Mesodermal cell (in vitro differentiated cells): ENCODE measurements at regions not wholly inside any gene's neighbourhood (a gene's known extent, or its start where the extent isn't known, plus 50 kb on each side); places are given as distances from the start of the nearest gene placed in this dataset.

Experiments used
- H3K27ac ChIP-seq: 2 replicates; pipeline ENCODE4 v1.7.0; 2013; ENCODE audit warnings: mild to moderate bottlenecking, low read depth, low read length, moderate library complexity; ENCODE audit not compliant: severe bottlenecking
- H3K36me3 ChIP-seq: 2 replicates; pipeline ENCODE4 v1.7.1; 2013; ENCODE audit warnings: mild to moderate bottlenecking, low read length, moderate library complexity; ENCODE audit not compliant: control insufficient read depth, insufficient read depth
- H3K4me1 ChIP-seq: one replicate; pipeline ENCODE4 v1.7.1; 2013; ENCODE audit warnings: mild to moderate bottlenecking, low read length; ENCODE audit not compliant: insufficient read depth, control insufficient read depth, poor library complexity, severe bottlenecking
- H3K4me3 ChIP-seq: 2 replicates; pipeline ENCODE4 v1.7.0; 2013; ENCODE audit warnings: low read length, control low read depth, mild to moderate bottlenecking; ENCODE audit not compliant: insufficient read depth, poor library complexity, severe bottlenecking; ENCODE audit errors: extremely low read depth
- H3K9me3 ChIP-seq: 2 replicates; pipeline ENCODE4 v1.7.1; 2013; ENCODE audit warnings: mild to moderate bottlenecking, low read length, moderate library complexity; ENCODE audit not compliant: control insufficient read depth
- WGBS, 2 experiments: methylation state at CpG; one replicate each; pipeline ENCODE4 v1.1.5; 2013; ENCODE audit warnings: missing lambda C conversion rate in 2 of 2; ENCODE audit not compliant: insufficient coverage in 2 of 2; 5-methylcytosine and 5-hydroxymethylcytosine counted together

DNA sequence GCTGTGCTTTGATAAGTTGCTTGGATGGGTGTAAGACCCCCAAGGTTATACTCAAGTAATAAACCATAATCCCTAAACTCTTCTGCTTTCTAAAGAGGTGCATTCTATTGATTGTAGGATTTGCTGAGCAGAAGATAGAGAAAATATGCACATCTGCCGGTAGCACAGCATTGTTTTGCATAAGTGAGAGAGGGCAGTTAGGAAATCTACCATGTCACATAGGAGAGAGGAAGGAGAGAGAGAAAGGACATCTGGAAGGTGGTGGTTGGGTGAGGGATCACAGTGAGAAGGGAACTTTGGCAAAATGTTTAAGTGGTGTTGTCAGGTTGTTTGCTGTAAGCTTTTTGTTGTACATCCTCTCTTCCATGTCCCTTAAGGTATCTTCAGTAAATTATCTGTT, 73.6 kb upstream of the BDNF start:
- Histone ChIP-seq H3K9me3 (no peaks in the 10 kb centered on the region), H3K4me1 (no peaks in the 10 kb centered on the region), H3K4me3 (no peak overlapping the region), H3K36me3 (no peaks in the 10 kb centered on the region), H3K27ac (no peak overlapping the region)
- WGBS, 2 experiments = 62 to 82% methylated on average over 1 of the region's 1 CpG

DNA sequence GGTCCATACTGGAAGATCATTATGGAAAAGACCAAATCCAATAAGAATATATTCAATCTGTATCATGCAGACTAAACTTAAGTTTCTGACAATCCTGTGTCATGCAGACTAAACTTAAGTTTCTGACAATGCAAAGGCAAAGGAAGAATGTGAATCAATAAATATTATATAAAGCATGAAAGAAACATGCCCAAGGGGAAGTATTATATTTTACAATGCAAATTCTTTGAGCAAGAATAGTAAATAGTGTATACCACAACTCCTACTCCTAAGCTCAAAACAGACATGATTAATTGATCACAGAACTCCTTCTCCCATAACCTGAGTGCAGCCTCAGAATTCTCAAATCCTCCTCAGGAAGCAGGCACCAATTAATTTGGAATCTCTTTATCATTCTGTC, 71.3 kb upstream of the BDNF start:
- Histone ChIP-seq H3K4me1 (no peaks in the 10 kb centered on the region), H3K36me3 (no peaks in the 10 kb centered on the region), H3K9me3 (peaks cover 2% of the 10 kb centered on the region), H3K27ac (no peak overlapping the region), H3K4me3 (no peak overlapping the region)

DNA sequence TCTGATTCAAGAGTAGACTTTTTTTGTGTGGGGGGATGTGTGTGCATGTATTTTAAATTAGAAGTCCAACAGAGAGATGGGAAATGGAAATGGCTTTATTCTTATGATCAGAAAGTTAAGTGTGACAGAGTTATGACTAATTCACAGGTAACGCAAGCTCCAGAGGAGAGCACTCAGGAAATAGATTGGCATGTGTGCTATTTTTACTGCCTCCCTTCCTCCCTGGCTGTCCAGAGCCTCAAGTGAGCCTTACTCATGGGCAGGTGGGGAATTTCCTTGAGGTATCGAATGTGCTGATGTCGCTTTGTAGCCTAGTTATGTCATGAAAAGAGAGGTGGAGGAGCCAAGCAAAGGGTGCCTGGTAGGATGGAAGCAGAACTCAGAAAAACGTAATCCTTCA, 70.3 kb upstream of the BDNF start:
- peaks cover 2% of the 10 kb centered on the region for H3K9me3 ChIP-seq
- no peak overlapping the region for H3K27ac ChIP-seq
- no peaks in the 10 kb centered on the region for H3K36me3 ChIP-seq
- no peak overlapping the region for H3K4me3 ChIP-seq
- 86 to 90% methylated on average over 3 of the region's 4 CpGs for WGBS, 2 experiments
- H3K4me1 ChIP-seq = no peaks in the 10 kb centered on the region

DNA sequence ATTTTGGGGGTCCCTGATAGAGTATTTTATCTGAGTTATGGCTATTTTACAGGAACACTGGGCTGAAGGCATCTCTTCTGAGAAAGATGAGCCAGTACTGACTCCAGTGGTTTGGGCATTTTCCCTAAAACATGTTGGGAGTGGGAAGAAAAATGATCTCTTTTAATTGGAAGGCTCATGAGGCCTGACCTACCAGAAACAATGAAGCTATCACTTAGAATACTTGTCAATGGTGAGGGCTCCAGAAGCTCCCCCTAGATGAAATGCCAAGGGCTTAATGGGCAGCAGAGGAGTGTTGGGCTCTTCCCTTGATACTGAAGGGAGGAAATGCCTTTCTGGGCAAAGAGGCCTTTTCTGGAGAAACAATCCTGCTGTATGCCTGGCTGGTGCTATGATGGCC, 63.5 kb upstream of the BDNF start:
- no peak overlapping the region for H3K4me3 ChIP-seq
- H3K27ac ChIP-seq = no peak overlapping the region
- no peaks in the 10 kb centered on the region for H3K36me3 ChIP-seq
- no peaks in the 10 kb centered on the region for H3K4me1 ChIP-seq
- peaks cover 2% of the 10 kb centered on the region for H3K9me3 ChIP-seq

DNA sequence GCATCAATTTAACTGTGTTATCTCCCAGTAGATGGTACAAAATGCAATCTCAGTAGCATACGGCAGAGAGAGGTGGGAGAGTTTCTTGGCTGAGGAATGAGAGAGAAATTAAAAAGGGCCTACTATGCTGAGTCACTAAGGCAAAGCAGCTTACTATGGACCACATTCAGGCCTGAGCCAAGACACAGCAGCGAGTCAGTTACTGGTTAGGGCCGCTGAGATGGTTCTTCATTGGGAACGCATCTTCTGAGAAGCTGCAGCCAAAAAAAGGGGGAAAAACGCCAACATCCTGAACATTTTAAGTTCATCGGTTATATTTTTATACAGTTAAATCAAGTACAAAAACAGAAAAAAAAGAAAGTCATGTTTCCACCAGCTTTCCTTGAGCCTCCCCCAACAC, 61.1 kb upstream of the BDNF start:
- Histone ChIP-seq H3K36me3 (no peaks in the 10 kb centered on the region), H3K9me3 (no peaks in the 10 kb centered on the region), H3K27ac (no peak overlapping the region), H3K4me1 (no peaks in the 10 kb centered on the region), H3K4me3 (no peak overlapping the region)
- 93 to 94% methylated on average over 3 to 4 of the region's 6 CpGs for WGBS, 2 experiments

DNA sequence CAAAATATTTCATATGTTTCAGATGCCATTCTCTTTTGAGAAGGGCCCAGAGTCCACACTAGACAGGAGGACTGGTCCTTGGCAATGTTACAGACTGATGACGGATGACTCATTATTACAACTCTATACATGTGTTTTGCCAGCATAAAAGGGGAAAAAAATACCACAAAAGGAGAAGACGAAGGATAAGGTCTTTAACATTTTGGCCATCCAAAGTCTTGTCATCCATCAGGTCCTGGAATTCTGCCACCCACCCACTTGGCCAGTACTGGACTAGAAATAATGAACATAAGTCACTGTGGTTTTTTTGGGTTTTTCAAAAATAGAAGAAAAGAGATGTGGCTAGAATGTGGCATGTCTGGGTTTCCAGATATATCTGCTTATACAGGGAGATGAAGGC, 57.7 kb upstream of the BDNF start:
- no peak overlapping the region for H3K4me3 ChIP-seq
- no peak overlapping the region for H3K27ac ChIP-seq
- no peaks in the 10 kb centered on the region for H3K9me3 ChIP-seq
- no CpG with 5 or more reads among the region's 2 CpGs for WGBS, 2 experiments
- no peaks in the 10 kb centered on the region for H3K36me3 ChIP-seq
- H3K4me1 ChIP-seq = no peaks in the 10 kb centered on the region

- no peaks in the 10 kb centered on the region for H3K9me3 ChIP-seq
- H3K4me1 ChIP-seq = no peaks in the 10 kb centered on the region
- no peaks in the 10 kb centered on the region for H3K36me3 ChIP-seq
- no peak overlapping the region for H3K4me3 ChIP-seq
- 61 to 69% methylated on average over 7 to 9 of the region's 13 CpGs for WGBS, 2 experiments
- no peak overlapping the region for H3K27ac ChIP-seq
Measured at GRCh38 chr11:27754035-27755017, 54.1 kb upstream of the BDNF start.
